ENCODE measurements at regions not wholly inside any gene's neighbourhood (a gene's known extent, or its start where the extent isn't known, plus 50 kb on each side); places are given as distances from the start of the nearest gene placed in this dataset.

DNA sequence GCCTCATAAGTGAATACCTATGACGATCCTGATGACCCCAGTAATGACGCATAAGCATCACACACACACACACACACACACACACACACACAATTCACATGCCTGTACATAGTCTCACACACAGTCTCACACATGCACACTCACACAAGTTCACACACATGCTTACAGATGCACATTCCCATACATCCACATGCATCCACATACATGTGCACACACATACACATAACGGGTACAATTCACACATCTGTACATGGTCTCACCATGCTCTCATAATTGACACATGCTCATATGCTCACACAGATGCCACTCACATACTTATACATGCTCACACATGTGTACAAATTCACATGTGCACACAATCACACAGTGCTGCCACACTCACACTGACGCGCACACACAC is 105.7 kb upstream of the VSTM2B start:
- no peak for TF ChIP-seq POLR2AphosphoS5 (IDR thresholded peaks at IDR 0.05; ENCODE audit: insufficient read depth in 1 of 2, low read depth in 1 of 2)
- TF ChIP-seq, protein P1, sequence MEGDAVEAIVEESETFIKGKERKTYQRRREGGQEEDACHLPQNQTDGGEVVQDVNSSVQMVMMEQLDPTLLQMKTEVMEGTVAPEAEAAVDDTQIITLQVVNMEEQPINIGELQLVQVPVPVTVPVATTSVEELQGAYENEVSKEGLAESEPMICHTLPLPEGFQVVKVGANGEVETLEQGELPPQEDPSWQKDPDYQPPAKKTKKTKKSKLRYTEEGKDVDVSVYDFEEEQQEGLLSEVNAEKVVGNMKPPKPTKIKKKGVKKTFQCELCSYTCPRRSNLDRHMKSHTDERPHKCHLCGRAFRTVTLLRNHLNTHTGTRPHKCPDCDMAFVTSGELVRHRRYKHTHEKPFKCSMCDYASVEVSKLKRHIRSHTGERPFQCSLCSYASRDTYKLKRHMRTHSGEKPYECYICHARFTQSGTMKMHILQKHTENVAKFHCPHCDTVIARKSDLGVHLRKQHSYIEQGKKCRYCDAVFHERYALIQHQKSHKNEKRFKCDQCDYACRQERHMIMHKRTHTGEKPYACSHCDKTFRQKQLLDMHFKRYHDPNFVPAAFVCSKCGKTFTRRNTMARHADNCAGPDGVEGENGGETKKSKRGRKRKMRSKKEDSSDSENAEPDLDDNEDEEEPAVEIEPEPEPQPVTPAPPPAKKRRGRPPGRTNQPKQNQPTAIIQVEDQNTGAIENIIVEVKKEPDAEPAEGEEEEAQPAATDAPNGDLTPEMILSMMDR (IDR thresholded peaks at IDR 0.05): no peak
